ENCODE measurements at regions not wholly inside any gene's neighbourhood (a gene's known extent, or its start where the extent isn't known, plus 50 kb on each side); places are given as distances from the start of the nearest gene placed in this dataset.

- no peak for DNase-seq (ENCODE audit: low spot score)
Measured at GRCh38 chr2:225340923-225341322, 58.6 kb upstream of the NYAP2 start.

DNA sequence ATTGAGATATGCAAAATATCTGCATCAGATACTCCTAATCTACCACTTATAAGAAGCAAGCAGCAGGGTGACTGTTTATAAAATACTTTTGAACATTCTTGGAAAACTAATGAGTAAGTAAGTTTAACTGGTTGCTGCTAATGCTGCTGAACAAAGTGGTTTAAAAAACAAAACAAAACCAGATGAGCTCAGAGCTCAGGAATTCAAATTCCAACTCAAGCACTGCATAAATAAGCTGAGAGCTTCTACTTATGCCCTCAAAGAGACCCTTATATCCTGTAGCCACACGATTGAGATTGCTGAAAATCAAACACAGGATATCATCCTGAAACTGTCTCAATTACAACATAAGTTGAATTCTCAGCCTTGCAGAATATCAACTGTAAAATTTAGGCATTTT, 62.3 kb upstream of the NYAP2 start:
- DNase-seq (ENCODE audit: low spot score), result no peak

DNA sequence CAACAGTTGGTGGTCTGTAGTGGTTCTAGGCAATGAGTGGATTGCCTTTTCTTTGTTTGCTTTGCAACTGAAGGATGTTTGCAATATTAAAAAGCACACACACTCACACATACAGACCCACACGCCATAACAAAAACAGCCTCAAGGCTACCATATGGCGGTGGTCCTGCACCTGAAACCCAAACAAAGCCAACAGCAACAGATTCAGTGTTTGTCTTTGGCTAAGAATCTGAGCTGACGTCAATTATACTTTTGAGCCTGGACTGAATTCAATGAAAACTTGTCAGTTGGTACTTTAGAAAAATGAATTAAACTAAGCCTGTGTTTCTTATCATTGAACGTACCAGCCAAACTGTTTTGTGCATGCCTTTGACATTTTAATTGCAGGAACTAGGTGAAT, 65.0 kb upstream of the NYAP2 start:
- no peak for DNase-seq (ENCODE audit: low spot score)

DNA sequence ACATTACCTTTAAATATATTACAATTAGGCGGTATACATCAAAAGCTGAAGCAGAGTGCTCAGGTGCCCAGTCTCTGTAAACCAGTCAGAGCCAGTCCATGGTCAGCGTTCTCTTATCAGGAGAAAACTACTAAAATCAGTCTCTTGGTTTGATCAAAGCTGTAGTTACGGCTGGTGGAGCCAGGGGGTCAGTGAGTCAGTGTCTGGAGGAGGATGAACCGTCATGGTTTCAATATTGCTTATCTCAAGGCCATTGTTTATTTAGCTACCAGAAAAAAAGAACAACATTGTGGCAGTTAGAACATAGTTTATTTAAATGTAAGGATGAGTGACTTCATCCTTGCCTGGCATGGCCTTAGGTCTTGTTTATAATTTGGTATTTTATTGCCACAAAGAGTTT, 71.3 kb upstream of the NYAP2 start:
- DNase-seq (ENCODE audit: low spot score), result no peak

DNA sequence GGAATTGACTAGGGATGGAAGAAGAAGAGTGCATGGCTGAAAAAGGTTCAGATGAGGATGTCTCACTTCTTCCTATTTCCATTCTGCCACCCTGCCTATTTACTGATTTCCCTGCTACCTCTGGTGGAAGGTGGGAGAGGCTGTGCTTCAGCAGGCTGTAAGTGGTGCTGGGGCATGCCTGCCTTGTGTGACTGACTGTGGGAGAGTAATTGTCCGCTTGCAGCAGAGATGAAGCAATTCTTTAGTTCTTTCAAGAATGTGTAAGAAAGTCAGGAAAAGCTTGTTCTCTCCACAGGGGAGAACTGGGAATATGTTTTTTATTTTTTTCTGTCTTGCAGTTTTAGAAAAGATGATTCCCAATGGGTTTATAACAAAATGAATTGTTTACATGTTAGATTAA, 72.5 kb upstream of the NYAP2 start:
- no peak for DNase-seq (ENCODE audit: low spot score)

DNA sequence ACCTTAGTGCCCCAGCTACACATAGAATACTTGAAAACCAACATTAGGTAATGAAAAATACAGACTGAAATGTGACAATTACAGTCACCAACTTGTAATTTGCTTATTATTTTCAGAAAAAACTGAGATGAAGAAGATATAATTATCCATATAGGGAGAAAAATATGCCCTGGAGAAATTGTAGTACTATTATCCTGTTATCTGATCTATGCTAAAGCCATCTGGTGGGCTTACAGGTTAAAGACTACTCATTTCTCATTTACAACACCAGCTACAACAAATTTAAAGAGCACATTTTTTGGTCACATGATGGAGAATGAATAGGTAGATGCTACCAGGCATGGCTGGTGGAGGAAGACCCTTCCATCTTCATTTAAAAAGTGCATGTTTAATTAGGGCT, 79.6 kb upstream of the NYAP2 start:
- no peak for DNase-seq (ENCODE audit: low spot score)

- no peak for DNase-seq (ENCODE audit: low spot score)
Measured at GRCh38 chr2:225318440-225318839, 81.1 kb upstream of the NYAP2 start.

DNA sequence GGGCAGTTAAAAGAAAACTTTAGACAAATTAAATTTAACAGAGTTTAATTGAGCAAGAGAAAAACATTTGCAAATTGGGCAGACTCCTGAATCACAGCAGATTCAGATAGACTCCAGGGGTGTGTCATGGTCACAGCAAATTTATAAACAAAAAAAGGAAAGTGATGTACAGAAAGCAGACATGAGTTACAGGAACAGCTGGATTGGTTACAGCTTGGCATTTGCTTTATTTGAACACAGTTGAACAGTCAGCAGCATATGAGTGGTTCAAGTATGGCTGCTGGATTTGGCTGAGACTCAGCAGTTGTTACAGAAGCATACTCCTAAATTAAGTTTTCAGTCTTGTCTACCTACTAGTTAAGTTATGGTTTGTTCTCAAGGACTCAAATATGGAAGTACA, 82.3 kb upstream of the NYAP2 start:
- DNase-seq (ENCODE audit: low spot score), result no peak

DNA sequence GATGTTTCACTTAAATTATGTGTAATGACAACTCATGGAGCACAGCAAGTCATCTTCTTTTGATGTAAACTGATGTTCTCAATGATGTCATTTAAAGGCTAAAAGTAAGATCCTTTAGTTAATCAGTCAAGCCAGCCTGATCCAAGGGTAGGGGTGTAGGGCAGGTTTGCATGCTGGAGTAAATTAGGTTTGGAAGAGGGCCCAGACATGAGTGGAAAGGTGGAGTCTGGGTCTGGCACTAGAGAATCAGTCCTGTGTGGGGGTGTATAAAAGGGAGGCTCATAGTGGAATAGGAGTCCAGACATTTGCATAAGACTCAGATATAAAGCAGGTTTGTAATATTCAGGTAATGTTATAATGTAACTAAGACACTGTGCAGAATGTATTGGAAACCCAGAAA, 88.8 kb upstream of the NYAP2 start:
- no peak for DNase-seq (ENCODE audit: low spot score)

- DNase-seq (ENCODE audit: low spot score), result no peak
Measured at GRCh38 chr2:225309516-225309915, 90.0 kb upstream of the NYAP2 start.

GRCh38 chr2:225296951-225297350, 102.6 kb upstream of the NYAP2 start:
- DNase-seq (ENCODE audit: low spot score), result no peak

DNA sequence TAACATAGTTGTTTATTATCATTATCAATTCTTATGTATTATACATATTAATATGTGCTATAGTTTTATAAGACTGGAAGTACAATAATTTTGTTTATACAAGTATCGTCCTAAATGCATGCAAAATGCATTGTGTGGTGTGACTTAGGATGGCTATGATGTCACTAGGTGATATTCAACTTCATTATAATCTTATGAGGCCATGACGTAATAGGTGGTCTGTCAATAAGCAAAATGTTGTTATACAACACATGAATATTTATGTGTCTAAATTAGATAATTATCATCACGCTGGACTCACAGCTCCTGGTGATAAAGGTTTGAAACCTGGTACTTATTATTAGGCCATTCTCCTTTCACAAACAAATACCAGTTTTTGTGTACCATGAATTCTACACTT, 104.4 kb upstream of the NYAP2 start:
- DNase-seq (ENCODE audit: low spot score), result no peak

GRCh38 chr2:225293638-225294037, 105.9 kb upstream of the NYAP2 start:
- DNase-seq (ENCODE audit: low spot score), result no peak

DNA sequence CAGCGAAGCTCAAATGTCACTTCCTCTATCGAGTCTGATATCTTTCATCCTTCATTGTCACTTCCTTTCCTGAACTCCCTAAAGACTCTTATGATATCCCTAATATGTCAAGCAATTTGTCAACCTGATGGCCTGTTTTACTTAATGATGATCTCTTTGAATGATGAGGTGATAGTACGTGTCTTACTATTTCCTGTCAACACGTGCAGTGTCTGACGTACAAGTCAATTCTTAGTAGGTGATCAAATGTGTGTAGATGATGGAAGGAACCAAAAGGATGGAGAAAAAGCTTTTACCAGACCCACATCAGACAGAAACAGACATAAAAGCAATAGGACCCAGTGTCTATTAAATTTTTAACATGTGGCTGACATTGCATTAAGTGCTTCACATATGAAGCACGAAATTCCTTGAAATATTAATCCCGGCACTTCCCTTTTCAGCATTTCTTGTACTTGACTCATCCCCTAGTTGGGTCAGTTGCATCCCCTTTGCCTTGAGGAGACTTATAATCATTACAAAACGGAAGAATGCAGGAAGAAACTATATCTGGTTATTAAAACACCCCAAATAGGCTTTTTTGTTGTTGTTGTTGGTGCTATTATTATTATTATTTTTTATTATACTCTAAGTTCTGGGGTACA, 108.6 kb upstream of the NYAP2 start:
- no peak for DNase-seq (ENCODE audit: low spot score)

GRCh38 chr2:225289659-225290058, 109.9 kb upstream of the NYAP2 start:
- no peak for DNase-seq (ENCODE audit: low spot score)

DNA sequence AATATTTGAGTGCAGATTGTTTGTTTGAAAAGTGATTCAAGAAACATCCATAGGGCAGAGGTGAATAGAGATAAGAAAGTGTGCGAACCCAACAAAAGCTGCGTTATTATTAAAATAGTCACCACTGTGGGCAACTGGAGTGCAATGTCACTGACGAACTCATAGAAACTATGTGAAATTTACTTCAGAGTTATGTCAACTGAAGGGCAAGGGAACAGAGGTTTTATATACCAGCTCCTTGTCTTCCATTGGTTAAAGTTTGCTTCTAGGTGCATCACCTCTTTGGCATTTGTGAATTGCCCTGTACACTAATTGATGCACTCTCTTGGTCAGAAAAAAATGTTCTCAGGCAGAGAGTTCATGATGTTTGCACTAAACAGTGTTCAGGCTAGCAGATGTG, 110.5 kb upstream of the NYAP2 start:
- no peak for DNase-seq (ENCODE audit: low spot score)

- DNase-seq (ENCODE audit: low spot score), result peak; percentile 17
Measured at GRCh38 chr2:225282858-225283710, 116.4 kb upstream of the NYAP2 start.

GRCh38 chr2:225276207-225276606, 123.3 kb upstream of the NYAP2 start:
- peak; percentile 42 for DNase-seq (ENCODE audit: low spot score)

DNA sequence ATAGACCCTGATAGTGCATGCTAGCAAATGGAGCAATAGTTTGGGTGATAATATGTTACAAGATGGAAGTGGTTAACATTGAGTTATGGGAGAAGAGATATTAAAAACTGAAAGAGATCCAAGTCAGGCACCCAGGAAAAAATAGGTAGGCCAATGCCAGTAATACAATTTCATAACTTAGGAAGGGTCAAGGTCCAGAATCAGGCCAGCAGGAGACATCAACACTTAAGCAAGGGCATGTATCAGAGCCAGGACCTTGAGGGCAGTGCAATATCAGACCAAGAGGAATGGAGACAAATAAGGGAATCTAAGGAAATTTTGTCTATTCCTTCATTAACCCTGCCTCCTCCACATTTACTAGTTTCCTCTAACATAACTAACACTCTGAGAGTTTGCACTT, 124.1 kb upstream of the NYAP2 start:
- no peak for DNase-seq (ENCODE audit: low spot score)

GRCh38 chr2:225274751-225275150, 124.8 kb upstream of the NYAP2 start:
- DNase-seq (ENCODE audit: low spot score), result no peak

GRCh38 chr2:225272173-225272572, 127.3 kb upstream of the NYAP2 start:
- no peak for DNase-seq (ENCODE audit: low spot score)

DNA sequence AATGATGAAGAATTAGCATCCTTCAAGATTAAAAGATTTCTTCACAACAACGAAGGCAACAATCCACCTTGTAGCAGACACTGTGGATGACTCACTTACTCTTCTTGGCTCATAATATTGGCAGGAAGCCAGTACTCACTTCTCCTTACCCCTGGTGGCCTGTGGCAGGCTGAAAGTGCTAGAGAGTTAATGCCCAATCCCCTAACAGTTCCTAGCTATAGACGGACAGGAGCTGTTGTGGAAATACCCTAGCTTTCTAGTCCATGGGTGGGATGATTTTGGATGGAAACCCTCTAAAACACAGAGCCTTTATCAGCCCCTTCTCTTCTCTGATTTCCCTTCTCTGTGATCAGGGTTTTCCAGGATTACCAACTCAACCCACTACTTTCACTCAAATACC, 128.6 kb upstream of the NYAP2 start:
- DNase-seq (ENCODE audit: low spot score), result peak; percentile 33

DNA sequence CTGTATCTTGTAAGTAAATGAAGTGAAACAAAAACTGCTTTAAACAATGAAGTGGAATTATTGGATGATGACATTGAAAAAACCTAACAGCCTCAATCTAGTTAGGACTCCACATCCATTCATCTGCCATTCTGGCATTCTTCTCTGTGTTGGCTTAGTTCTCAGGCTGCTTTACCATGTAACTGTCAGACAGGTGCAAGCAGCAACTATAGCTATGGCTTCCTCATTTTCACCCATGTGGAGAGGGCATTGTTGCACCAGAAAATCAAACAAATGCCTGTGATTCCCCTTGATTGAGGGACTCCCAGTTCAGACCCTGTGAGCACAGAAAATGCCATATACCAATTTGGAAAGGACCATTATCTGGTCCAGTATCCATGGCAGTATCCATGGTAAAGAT, 129.5 kb upstream of the NYAP2 start:
- no peak for DNase-seq (ENCODE audit: low spot score)

DNA sequence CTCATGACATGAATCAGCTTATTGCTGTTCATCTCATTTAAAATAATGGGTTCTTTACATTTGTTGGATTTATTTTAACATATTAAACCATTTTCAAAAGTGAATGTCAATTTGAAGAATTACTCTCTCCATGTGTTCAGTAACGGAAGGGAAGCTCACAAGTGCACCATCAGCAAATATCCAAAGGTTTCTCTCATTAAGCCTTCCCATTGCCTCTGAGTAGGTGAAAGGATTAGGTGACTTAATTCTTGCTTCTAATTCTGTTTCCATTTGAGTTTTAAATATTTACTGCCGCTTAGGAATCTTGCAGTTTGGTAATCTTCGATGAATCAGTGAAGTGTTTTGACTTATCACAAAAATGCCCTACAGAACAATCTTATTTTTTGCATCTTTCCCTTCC, 145.1 kb upstream of the NYAP2 start:
- DNase-seq (ENCODE audit: low spot score), result no peak

Data from germinal center (tissue), 1 donor.